OCI-LY7 (cell line): ENCODE measurements at regions not wholly inside any gene's neighbourhood (a gene's known extent, or its start where the extent isn't known, plus 50 kb on each side); places are given as distances from the start of the nearest gene placed in this dataset.

ENCODE experiments used
- CTCF ChIP-seq: fragments of 200-600 bp; sonication (generic); conservative IDR thresholded peaks from 2 replicates; pipeline ENCODE4 v1.5.1; 2014; ENCODE audit warnings: mild to moderate bottlenecking, antibody characterized with exemption, low read length, moderate library complexity, mixed read lengths
- EZH2phosphoT487 ChIP-seq: fragments of 200-600 bp; sonication (generic); IDR thresholded peaks from 2 replicates; pipeline ENCODE4 v1.6.1; 2018; ENCODE audit warnings: low read depth, borderline replicate concordance, mild to moderate bottlenecking, mixed run types, antibody characterized with exemption, low read length, moderate library complexity, mixed read lengths

- TF ChIP-seq CTCF, result peak; percentile 94
- no peak for TF ChIP-seq EZH2phosphoT487
Measured at GRCh38 chr10:128211953-128212727, 85.9 kb upstream of the MKI67 start.
